Keratinocyte (primary cell): ENCODE measurements at regions not wholly inside any gene's neighbourhood (a gene's known extent, or its start where the extent isn't known, plus 50 kb on each side); places are given as distances from the start of the nearest gene placed in this dataset.

Experiments used
- CTCF ChIP-seq, 3 experiments: IDR thresholded peaks in 1 of 3; conservative IDR thresholded peaks in 1 of 3; optimal IDR thresholded peaks in 1 of 3; 2 replicates in 2 of 3; 3 replicates in 1 of 3; pipeline versions ENCODE3 to v1.5.1; 2011; ENCODE audit warnings: low read length in 3 of 3, mild to moderate bottlenecking in 3 of 3, moderate library complexity in 2 of 3, control low read depth in 1 of 3, inconsistent platforms in 1 of 3; ENCODE audit not compliant: insufficient read depth in 2 of 3; ENCODE audit errors: extremely low read depth in 1 of 3
- EZH2 ChIP-seq: IDR thresholded peaks from one replicate; pipeline ENCODE4 v1.6.1; 2012; ENCODE audit warnings: inconsistent platforms, mild to moderate bottlenecking, low read length, moderate library complexity

- TF ChIP-seq CTCF (optimal IDR thresholded peaks at IDR 0.05 in 1 of 3, IDR thresholded peaks at IDR 0.05 in 1 of 3, conservative IDR thresholded peaks at IDR 0.05 in 1 of 3; ENCODE audit: extremely low read depth in 1 of 3, insufficient read depth in 2 of 3, low read length in 3 of 3) = no peak
- no peak for TF ChIP-seq EZH2
Measured at GRCh38 chr12:85741046-85741445, 95.2 kb downstream of the RASSF9 start.
